22Rv1 (cell line): ENCODE measurements at regions not wholly inside any gene's neighbourhood (a gene's known extent, or its start where the extent isn't known, plus 50 kb on each side); places are given as distances from the start of the nearest gene placed in this dataset.

ENCODE experiments used
- H3K27ac ChIP-seq: fragments of 450-650 bp; 2 replicates; pipeline ENCODE4 v1.5.1; 2017
- ZFX ChIP-seq: fragments of 450-650 bp; IDR thresholded peaks from 2 replicates; pipeline ENCODE4 v1.6.1; 2017; ENCODE audit warnings: antibody characterized with exemption, borderline replicate concordance
- TF ChIP-seq, protein P1 (sequence below): fragments of 450-650 bp; IDR thresholded peaks from 2 replicates; pipeline ENCODE4 v1.5.1; 2017; ENCODE audit warnings: mild to moderate bottlenecking

DNA sequence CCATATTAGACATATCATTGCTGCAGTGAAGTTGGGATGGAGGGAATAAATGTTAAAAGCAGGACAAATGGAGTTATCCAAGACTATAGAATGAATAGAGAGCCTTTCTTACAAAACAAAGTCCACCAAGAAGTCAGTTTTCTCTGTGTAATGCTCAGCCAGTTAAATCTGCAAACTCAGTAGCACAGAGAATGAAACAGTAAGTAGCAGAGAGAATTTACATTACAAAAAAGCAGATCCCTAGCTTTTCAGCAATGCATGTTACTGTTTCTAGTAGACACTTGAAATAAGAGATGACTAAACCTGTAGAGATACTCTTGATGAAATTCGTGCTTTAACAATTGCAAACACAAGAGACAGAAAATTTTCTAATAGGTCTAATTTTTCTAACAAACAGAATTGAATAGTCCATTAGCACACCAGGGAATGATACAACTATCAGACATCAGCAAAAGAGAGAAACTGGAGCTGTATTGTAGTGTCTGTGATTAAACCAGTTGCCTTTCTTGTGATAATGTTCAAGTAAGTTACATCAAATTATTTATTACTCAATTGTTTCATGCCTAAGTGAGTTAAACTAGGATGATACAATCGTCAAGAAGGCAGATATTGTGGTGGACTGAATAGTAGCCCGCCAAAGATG lies 322.2 kb upstream of the DDX18 start:
- no peak for TF ChIP-seq ZFX
- H3K27ac ChIP-seq: no peak overlapping the region

DNA sequence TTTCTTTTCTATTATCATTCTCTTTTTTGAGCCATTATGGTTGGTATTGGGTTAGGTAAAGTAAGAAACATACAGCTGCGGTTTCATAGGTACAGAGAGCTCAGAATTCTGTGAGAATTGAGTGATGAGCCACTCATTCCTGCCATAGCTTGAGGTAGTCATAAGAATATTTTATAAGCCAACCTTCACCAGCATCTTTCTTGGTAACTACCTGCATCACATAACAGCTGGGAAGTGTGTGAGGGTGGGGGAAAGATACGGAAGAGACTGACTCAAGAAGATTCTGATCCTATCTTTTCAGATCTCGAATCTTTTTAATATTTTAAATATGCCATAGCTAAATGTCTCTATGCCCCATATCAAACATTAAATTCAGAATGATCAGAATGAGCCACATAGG lies 313.8 kb upstream of the DDX18 start:
- H3K27ac ChIP-seq: no peak overlapping the region
- TF ChIP-seq, protein P1, sequence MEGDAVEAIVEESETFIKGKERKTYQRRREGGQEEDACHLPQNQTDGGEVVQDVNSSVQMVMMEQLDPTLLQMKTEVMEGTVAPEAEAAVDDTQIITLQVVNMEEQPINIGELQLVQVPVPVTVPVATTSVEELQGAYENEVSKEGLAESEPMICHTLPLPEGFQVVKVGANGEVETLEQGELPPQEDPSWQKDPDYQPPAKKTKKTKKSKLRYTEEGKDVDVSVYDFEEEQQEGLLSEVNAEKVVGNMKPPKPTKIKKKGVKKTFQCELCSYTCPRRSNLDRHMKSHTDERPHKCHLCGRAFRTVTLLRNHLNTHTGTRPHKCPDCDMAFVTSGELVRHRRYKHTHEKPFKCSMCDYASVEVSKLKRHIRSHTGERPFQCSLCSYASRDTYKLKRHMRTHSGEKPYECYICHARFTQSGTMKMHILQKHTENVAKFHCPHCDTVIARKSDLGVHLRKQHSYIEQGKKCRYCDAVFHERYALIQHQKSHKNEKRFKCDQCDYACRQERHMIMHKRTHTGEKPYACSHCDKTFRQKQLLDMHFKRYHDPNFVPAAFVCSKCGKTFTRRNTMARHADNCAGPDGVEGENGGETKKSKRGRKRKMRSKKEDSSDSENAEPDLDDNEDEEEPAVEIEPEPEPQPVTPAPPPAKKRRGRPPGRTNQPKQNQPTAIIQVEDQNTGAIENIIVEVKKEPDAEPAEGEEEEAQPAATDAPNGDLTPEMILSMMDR: no peak
- no peak for TF ChIP-seq ZFX

DNA sequence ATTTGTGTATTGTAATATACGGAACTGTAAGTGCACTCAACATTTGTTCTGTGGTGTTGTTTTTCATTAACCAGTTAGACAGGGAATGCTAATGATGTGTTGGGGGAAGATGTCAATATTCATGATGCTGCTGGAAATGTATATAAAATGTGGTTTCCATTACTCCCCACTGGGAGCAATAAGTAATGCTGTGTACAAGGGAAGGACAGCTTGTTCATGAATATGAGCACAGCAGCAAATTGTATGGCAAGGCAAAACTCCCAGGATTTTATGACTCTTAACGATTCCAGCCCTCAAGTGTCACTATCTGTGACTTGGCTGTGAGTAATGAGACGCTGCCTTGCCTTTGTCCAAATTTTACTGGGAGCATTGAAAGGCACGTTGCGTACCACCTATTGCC lies 312.4 kb upstream of the DDX18 start:
- no peak overlapping the region for H3K27ac ChIP-seq
- no peak for TF ChIP-seq ZFX
- TF ChIP-seq, protein P1: no peak

DNA sequence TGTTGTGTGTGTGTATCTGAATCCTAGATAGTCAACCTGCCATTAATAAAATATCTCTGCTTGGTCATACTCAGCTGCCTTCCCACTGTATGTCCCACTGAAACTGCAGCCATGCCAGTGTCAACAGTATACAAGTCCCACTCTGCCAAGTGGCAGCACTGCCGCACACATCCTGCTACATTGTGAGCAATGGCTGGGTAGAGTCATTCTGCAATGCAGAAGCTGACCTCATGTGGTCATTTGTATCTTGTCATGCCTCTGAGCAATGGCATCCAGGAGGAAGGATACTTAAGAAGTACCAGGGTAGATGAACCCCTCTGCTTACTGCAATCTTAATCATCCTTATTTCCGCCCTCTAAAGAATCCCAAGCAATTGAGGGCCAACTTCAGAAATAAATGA lies 302.2 kb upstream of the DDX18 start:
- TF ChIP-seq ZFX: no peak
- TF ChIP-seq, protein P1: no peak
- no peak overlapping the region for H3K27ac ChIP-seq

DNA sequence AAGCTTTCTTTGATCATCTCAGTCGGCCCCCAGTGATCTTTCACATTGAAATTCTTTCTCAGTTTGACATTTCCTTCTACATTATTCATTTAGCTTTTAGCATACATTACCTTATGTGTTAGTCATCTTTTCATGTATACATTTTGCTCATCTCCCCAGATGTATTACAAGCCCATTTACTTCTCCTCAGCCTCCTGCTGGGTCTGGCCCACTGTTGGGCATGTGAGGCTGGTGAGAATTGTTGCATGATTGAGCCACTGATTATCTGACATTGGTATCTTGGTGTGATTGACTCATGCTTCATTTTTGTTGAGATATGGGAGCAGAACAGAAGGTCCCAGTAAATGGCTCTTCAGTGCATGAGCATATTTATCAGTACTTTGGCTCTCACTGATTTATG lies 300.1 kb upstream of the DDX18 start:
- H3K27ac ChIP-seq: no peak overlapping the region
- TF ChIP-seq, protein P1: no peak

DNA sequence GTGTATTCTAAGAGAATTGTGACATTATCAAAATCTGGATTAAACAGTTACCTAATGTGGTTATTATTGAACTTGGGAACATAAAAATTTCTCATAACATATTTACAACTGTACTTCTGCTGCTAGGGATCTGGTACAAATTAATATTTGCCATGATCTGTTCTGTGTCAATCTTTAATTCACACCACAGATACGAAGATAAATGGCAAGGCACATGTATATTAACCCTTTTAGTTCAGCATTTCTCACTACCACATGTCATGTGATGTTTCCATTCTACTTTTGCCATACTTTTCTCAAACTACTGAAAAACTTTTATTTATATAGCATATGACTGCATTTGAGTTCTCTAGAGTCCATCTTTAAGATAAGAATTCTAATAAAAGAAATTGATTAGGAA lies 295.3 kb upstream of the DDX18 start:
- TF ChIP-seq, protein P1: no peak
- H3K27ac ChIP-seq: no peak overlapping the region

DNA sequence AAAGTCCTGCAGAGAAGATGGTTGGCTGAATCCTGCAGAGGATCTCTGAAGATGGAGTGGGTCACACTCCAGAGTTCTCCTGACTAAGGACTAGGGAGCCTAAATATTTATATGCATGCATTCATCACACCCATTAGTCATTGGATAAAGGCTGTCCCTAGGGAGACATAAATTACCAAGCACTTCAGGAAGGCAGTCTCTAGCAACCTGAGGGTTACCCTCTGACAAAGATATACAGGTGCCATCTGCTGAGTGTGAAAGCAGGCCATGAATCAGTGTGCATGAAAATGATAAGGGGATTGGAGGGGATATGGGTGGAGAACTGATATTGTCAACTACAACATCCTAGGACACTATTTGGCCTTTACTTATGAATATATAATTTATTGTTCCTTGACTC lies 294.8 kb upstream of the DDX18 start:
- no peak overlapping the region for H3K27ac ChIP-seq

More for the DNA sequence above, 294.8 kb upstream of the DDX18 start:
- TF ChIP-seq ZFX: no peak
- TF ChIP-seq, protein P1: no peak
